ENCODE measurements at regions not wholly inside any gene's neighbourhood (a gene's known extent, or its start where the extent isn't known, plus 50 kb on each side); places are given as distances from the start of the nearest gene placed in this dataset.

- H3K27ac Mint-ChIP-seq (ENCODE audit: unreplicated experiment), result peak overlapping the region; percentile 73
- no peaks in the 10 kb centered on the region for H3K36me3 Mint-ChIP-seq (ENCODE audit: insufficient read depth, unreplicated experiment)
- BruUV-seq (replicated peaks), result no TSS peak
- peak overlapping the region; percentile 19 for H3K4me3 Mint-ChIP-seq (ENCODE audit: low read depth, unreplicated experiment)
- TF ChIP-seq, protein P1, sequence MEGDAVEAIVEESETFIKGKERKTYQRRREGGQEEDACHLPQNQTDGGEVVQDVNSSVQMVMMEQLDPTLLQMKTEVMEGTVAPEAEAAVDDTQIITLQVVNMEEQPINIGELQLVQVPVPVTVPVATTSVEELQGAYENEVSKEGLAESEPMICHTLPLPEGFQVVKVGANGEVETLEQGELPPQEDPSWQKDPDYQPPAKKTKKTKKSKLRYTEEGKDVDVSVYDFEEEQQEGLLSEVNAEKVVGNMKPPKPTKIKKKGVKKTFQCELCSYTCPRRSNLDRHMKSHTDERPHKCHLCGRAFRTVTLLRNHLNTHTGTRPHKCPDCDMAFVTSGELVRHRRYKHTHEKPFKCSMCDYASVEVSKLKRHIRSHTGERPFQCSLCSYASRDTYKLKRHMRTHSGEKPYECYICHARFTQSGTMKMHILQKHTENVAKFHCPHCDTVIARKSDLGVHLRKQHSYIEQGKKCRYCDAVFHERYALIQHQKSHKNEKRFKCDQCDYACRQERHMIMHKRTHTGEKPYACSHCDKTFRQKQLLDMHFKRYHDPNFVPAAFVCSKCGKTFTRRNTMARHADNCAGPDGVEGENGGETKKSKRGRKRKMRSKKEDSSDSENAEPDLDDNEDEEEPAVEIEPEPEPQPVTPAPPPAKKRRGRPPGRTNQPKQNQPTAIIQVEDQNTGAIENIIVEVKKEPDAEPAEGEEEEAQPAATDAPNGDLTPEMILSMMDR (IDR thresholded peaks at IDR 0.05; ENCODE audit: unreplicated experiment), result no peak
- H3K9me3 Mint-ChIP-seq (ENCODE audit: low read depth, unreplicated experiment), result peaks cover 9% of the 10 kb centered on the region
- CTCF ChIA-PET, result interaction anchor here (0.5 to 1.6 kb wide), 4 partner anchors 69 to 1736 kb away, joined by 3 to 5 read pairs (median 3); no protein-coding TSS in a partner anchor
- intact Hi-C loops (cut with micrococcal nuclease; ENCODE audit: unreplicated experiment), result loop anchor here (1.0 to 5.0 kb wide), 3 partner anchors 55 to 466 kb away; no protein-coding TSS in a partner anchor
- H3K4me1 Mint-ChIP-seq (ENCODE audit: low read depth, unreplicated experiment), result peaks cover 57% of the 10 kb centered on the region
- DNase-seq, result no peak
- H3K27me3 Mint-ChIP-seq (ENCODE audit: unreplicated experiment), result no peaks in the 10 kb centered on the region
These were observed 215.9 kb downstream of the IRS1 start for GRCh38 chr2:226583715-226584114.

DNA sequence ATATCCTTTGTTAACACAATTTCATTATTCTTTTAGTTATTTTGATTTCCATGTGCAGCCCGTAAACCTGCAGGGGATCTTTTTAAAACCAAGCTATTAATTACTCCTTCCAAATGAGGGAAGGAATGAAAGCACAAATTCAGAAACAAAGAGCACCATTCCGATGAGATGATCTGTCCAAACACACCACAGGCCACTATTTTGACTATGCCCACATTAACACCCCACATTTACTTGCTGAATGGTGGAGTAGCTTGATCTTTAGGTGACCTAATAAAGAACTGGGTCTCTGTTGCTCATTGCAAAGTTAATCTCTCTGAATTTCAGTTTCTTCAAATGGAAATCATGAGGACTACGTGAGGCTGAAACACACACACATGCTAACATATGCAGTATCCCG is 218.0 kb downstream of the IRS1 start:
- Mint-ChIP-seq H3K4me1 (ENCODE audit: low read depth, unreplicated experiment) (peaks cover 61% of the 10 kb centered on the region), H3K36me3 (ENCODE audit: insufficient read depth, unreplicated experiment) (no peaks in the 10 kb centered on the region), H3K4me3 (ENCODE audit: low read depth, unreplicated experiment) (no peak overlapping the region), H3K9me3 (ENCODE audit: low read depth, unreplicated experiment) (peaks cover 9% of the 10 kb centered on the region), H3K27me3 (ENCODE audit: unreplicated experiment) (no peaks in the 10 kb centered on the region), H3K27ac (ENCODE audit: unreplicated experiment) (peak overlapping the region; percentile 40)
- BruUV-seq (replicated peaks), result no TSS peak
- DNase-seq, result no peak
- intact Hi-C loops (cut with micrococcal nuclease; ENCODE audit: unreplicated experiment), result loop anchor here (5.0 kb wide), 2 partner anchors 71 to 464 kb away; no protein-coding TSS in a partner anchor
- CTCF ChIA-PET, result no interaction called here
- TF ChIP-seq, protein P1 (IDR thresholded peaks at IDR 0.05; ENCODE audit: unreplicated experiment), result no peak

DNA sequence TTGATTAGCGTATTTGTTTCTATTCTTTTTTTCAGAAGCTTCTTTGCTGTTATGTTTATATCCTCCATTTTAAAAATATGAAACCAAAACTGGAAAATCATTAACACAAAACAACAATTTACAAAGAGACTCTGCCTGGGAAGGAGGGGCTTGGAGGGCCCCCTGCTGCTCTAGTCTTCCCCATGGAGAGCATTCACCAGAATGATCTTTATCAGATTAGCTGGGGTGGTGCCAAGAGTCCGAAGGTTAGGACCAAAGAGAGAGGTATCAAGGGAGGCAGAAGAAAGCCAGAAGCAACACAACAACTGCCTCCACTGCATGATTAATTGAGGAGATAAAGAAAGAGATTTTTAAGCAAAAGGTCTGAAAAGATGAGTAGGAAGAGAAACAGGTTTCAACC is 218.6 kb downstream of the IRS1 start:
- BruUV-seq (replicated peaks), result no TSS peak
- Mint-ChIP-seq H3K27me3 (ENCODE audit: unreplicated experiment) (no peaks in the 10 kb centered on the region), H3K36me3 (ENCODE audit: insufficient read depth, unreplicated experiment) (no peaks in the 10 kb centered on the region), H3K4me1 (ENCODE audit: low read depth, unreplicated experiment) (peaks cover 61% of the 10 kb centered on the region), H3K9me3 (ENCODE audit: low read depth, unreplicated experiment) (peaks cover 9% of the 10 kb centered on the region), H3K27ac (ENCODE audit: unreplicated experiment) (peak overlapping the region; percentile 40), H3K4me3 (ENCODE audit: low read depth, unreplicated experiment) (peak overlapping the region; percentile 7)
- peak; percentile 59 for DNase-seq
- TF ChIP-seq, protein P1 (IDR thresholded peaks at IDR 0.05; ENCODE audit: unreplicated experiment), result no peak
- intact Hi-C loops (cut with micrococcal nuclease; ENCODE audit: unreplicated experiment), result loop anchor here (5.0 kb wide), 2 partner anchors 71 to 464 kb away; no protein-coding TSS in a partner anchor
- CTCF ChIA-PET, result no interaction called here

DNA sequence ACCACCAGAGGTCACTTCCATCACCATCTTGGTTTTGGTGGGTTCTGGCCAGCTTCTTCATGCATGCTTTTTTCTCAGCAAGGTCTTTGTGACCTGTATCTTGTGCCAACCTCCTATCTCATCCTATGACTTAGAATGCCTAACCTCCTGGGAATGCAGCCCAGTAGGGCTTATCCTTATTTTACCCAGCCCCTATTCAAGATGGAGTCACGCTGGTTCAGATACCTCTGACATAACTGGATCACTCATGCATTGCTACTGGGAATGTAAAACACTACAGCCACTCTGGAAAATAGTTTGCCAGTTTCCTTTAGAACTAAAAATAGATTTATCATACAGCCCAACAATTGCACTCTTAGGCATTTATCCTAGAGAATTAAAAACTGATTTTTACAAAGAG is 219.2 kb downstream of the IRS1 start:
- CTCF ChIA-PET, result no interaction called here

More for the DNA sequence above, 219.2 kb downstream of the IRS1 start:
- no peak overlapping the region for H3K4me3 Mint-ChIP-seq (ENCODE audit: low read depth, unreplicated experiment)
- H3K9me3 Mint-ChIP-seq (ENCODE audit: low read depth, unreplicated experiment), result peaks cover 9% of the 10 kb centered on the region
- H3K27me3 Mint-ChIP-seq (ENCODE audit: unreplicated experiment), result no peaks in the 10 kb centered on the region
- H3K36me3 Mint-ChIP-seq (ENCODE audit: insufficient read depth, unreplicated experiment), result no peaks in the 10 kb centered on the region
- TF ChIP-seq, protein P1 (IDR thresholded peaks at IDR 0.05; ENCODE audit: unreplicated experiment), result no peak
- DNase-seq, result no peak
- intact Hi-C loops (cut with micrococcal nuclease; ENCODE audit: unreplicated experiment), result loop anchor here (5.0 kb wide), 2 partner anchors 72 to 463 kb away; no protein-coding TSS in a partner anchor
- no TSS peak for BruUV-seq (replicated peaks)
- no peak overlapping the region for H3K27ac Mint-ChIP-seq (ENCODE audit: unreplicated experiment)
- peaks cover 61% of the 10 kb centered on the region for H3K4me1 Mint-ChIP-seq (ENCODE audit: low read depth, unreplicated experiment)

Measured in Calu3 (cell line).